ENCODE measurements at regions not wholly inside any gene's neighbourhood (a gene's known extent, or its start where the extent isn't known, plus 50 kb on each side); places are given as distances from the start of the nearest gene placed in this dataset.

- no peak for TF ChIP-seq CTCF (IDR thresholded peaks at IDR 0.05)
- Mint-ChIP-seq H3K36me3 (ENCODE audit: low read depth) (no peaks in the 10 kb centered on the region), H3K4me3 (no peak overlapping the region), H3K27me3 (no peaks in the 10 kb centered on the region), H3K27ac (no peak overlapping the region), H3K9me3 (peaks cover 13% of the 10 kb centered on the region), H3K4me1 (ENCODE audit: low read depth) (no peaks in the 10 kb centered on the region)
- Histone ChIP-seq H3K4me1 (ENCODE audit: insufficient read depth, low read length) (no peaks in the 10 kb centered on the region), H3K27me3 (ENCODE audit: control insufficient read depth in 1 of 2, insufficient read depth in 2 of 2, low read length in 2 of 2) (no peaks in the 10 kb centered on the region), H3K36me3 (ENCODE audit: insufficient read depth, low read length) (no peaks in the 10 kb centered on the region), H3K4me3 (ENCODE audit: low read length) (no peak overlapping the region), H3K27ac (ENCODE audit: low read depth in 1 of 2, low read length in 2 of 2) (no peak overlapping the region), H3K9me3 (ENCODE audit: control insufficient read depth in 1 of 2, insufficient read depth in 1 of 2, low read length in 2 of 2) (peaks cover 0 to 5% of the 10 kb centered on the region in 2 experiments)
- ChIA-PET POLR2A (no interaction called here), CTCF (no interaction called here)
- DNase-seq (no peak), ATAC-seq (ENCODE audit: poor library complexity) (no peak)
- intact Hi-C loops (cut with DNase I, micrococcal nuclease), result no loop called here
Measured at GRCh38 chr2:80822999-80823398, 518.4 kb upstream of the LRRTM1 start.

GRCh38 chr2:80815259-80815658 is 510.7 kb upstream of the LRRTM1 start:
- Histone ChIP-seq H3K9me3 (ENCODE audit: control insufficient read depth in 1 of 2, insufficient read depth in 1 of 2, low read length in 2 of 2) (peaks cover 0 to 9% of the 10 kb centered on the region in 2 experiments), H3K36me3 (ENCODE audit: insufficient read depth, low read length) (no peaks in the 10 kb centered on the region), H3K4me1 (ENCODE audit: insufficient read depth, low read length) (no peaks in the 10 kb centered on the region), H3K4me3 (ENCODE audit: low read length) (no peak overlapping the region), H3K27ac (ENCODE audit: low read depth in 1 of 2, low read length in 2 of 2) (no peak overlapping the region), H3K27me3 (ENCODE audit: control insufficient read depth in 1 of 2, insufficient read depth in 2 of 2, low read length in 2 of 2) (no peaks in the 10 kb centered on the region)
- Mint-ChIP-seq H3K36me3 (ENCODE audit: low read depth) (no peaks in the 10 kb centered on the region), H3K4me1 (ENCODE audit: low read depth) (no peaks in the 10 kb centered on the region), H3K9me3 (peaks cover 25% of the 10 kb centered on the region), H3K4me3 (no peak overlapping the region), H3K27me3 (no peaks in the 10 kb centered on the region), H3K27ac (no peak overlapping the region)
- no peak for ATAC-seq (ENCODE audit: poor library complexity)
- no peak for TF ChIP-seq CTCF (IDR thresholded peaks at IDR 0.05)
- CTCF ChIA-PET, result no interaction called here
- no peak for DNase-seq
- POLR2A ChIA-PET, result no interaction called here
- intact Hi-C loops (cut with DNase I, micrococcal nuclease), result no loop called here

- DNase-seq, result no peak
- Histone ChIP-seq H3K4me3 (ENCODE audit: low read length) (no peak overlapping the region), H3K27ac (ENCODE audit: low read depth in 1 of 2, low read length in 2 of 2) (no peak overlapping the region), H3K27me3 (ENCODE audit: control insufficient read depth in 1 of 2, insufficient read depth in 2 of 2, low read length in 2 of 2) (no peaks in the 10 kb centered on the region), H3K4me1 (ENCODE audit: insufficient read depth, low read length) (no peaks in the 10 kb centered on the region), H3K9me3 (ENCODE audit: control insufficient read depth in 1 of 2, insufficient read depth in 1 of 2, low read length in 2 of 2) (peaks cover 0 to 5% of the 10 kb centered on the region in 2 experiments), H3K36me3 (ENCODE audit: insufficient read depth, low read length) (no peaks in the 10 kb centered on the region)
- Mint-ChIP-seq H3K4me1 (ENCODE audit: low read depth) (no peaks in the 10 kb centered on the region), H3K9me3 (peaks cover 10% of the 10 kb centered on the region), H3K36me3 (ENCODE audit: low read depth) (no peaks in the 10 kb centered on the region), H3K27me3 (no peaks in the 10 kb centered on the region), H3K27ac (no peak overlapping the region), H3K4me3 (no peak overlapping the region)
- POLR2A ChIA-PET, result no interaction called here
- ATAC-seq (ENCODE audit: poor library complexity), result no peak
- CTCF ChIA-PET, result no interaction called here
- intact Hi-C loops (cut with DNase I, micrococcal nuclease), result no loop called here
- no peak for TF ChIP-seq CTCF (IDR thresholded peaks at IDR 0.05)
Measured at GRCh38 chr2:80786584-80786983, 482.0 kb upstream of the LRRTM1 start.
